A673 (cell line): ENCODE measurements at regions not wholly inside any gene's neighbourhood (a gene's known extent, or its start where the extent isn't known, plus 50 kb on each side); places are given as distances from the start of the nearest gene placed in this dataset.

Experiments
- BruUV-seq: library from RNA; stranded (reverse); fragments of 400-500 nt; replicated peaks from 2 replicates; lab custom pipeline; 2021; lab: Mats Ljungman, UMichigan
- CTCF ChIA-PET: fragments of 300-600 bp; sonication (Branson Sonifier 250); formaldehyde crosslinking; loops from one replicate; lab custom pipeline; 2022; ENCODE audit warnings: antibody characterized with exemption; lab: Charles Lee
- POLR2A ChIA-PET: fragments of 300-600 bp; sonication (Branson Sonifier 250); formaldehyde crosslinking; loops from one replicate; lab custom pipeline; 2022; ENCODE audit warnings: antibody characterized with exemption; ENCODE audit not compliant: low non-redundant PET; lab: Charles Lee
- DNase-seq: peaks from one replicate; pipeline ENCODE4 v3.0.0-alpha.2; 2015; ENCODE audit warnings: low spot score
- H3K27ac ChIP-seq: fragments of 200-600 bp; sonication (generic); 2 replicates; pipeline ENCODE4 v1.5.1; 2016; ENCODE audit warnings: mixed run types, low read depth, mild to moderate bottlenecking, mixed read lengths, antibody characterized with exemption, low read length; ENCODE audit not compliant: poor library complexity, severe bottlenecking
- H3K27me3 ChIP-seq: fragments of 200-600 bp; sonication (generic); replicated peaks from 2 replicates; pipeline ENCODE4 v1.6.1; 2017; ENCODE audit warnings: mixed run types, low read depth, mild to moderate bottlenecking, mixed read lengths, antibody characterized with exemption, low read length; ENCODE audit not compliant: insufficient read depth, poor library complexity
- H3K36me3 ChIP-seq: fragments of 200-600 bp; sonication (generic); 2 replicates; pipeline ENCODE4 v1.6.1; 2016; ENCODE audit warnings: mixed run types, mild to moderate bottlenecking, mixed read lengths, antibody characterized with exemption, low read length; ENCODE audit not compliant: insufficient read depth, poor library complexity, severe bottlenecking
- H3K4me1 ChIP-seq: fragments of 200-600 bp; sonication (generic); 2 replicates; pipeline ENCODE4 v1.6.1; 2017; ENCODE audit warnings: mixed run types, mild to moderate bottlenecking, mixed read lengths, antibody characterized with exemption, low read length; ENCODE audit not compliant: insufficient read depth, poor library complexity, severe bottlenecking
- H3K4me3 ChIP-seq: fragments of 200-600 bp; sonication (generic); 2 replicates; pipeline ENCODE4 v1.5.1; 2016; ENCODE audit warnings: low read depth, mixed run types, mild to moderate bottlenecking, mixed read lengths, low read length; ENCODE audit not compliant: poor library complexity, severe bottlenecking
- H3K9me3 ChIP-seq: fragments of 200-600 bp; sonication (generic); 2 replicates; pipeline ENCODE4 v1.6.1; 2016; ENCODE audit warnings: mixed run types, low read depth, mild to moderate bottlenecking, mixed read lengths, antibody characterized with exemption, low read length; ENCODE audit not compliant: poor library complexity, severe bottlenecking
- EZH2 ChIP-seq: fragments of 200-600 bp; sonication (generic); IDR thresholded peaks from 2 replicates; pipeline ENCODE4 v1.6.1; 2017; ENCODE audit warnings: borderline replicate concordance, low read depth, mild to moderate bottlenecking, mixed read lengths, antibody characterized with exemption, low read length; ENCODE audit not compliant: poor library complexity, severe bottlenecking
- intact Hi-C: fragments of 100-400 bp; cut with micrococcal nuclease; formaldehyde crosslinking; loops from one replicate; pipeline ENCODE4 v1.10.0; 2022; ENCODE audit not compliant: unreplicated experiment
- TF ChIP-seq, protein P1 (sequence below): fragments of 300-800, 200-600 bp; sonication (generic); conservative IDR thresholded peaks from 2 replicates; pipeline ENCODE4 v1.5.1; 2017; ENCODE audit warnings: low read depth, mild to moderate bottlenecking, antibody characterized with exemption, low read length, moderate library complexity, mixed read lengths

DNA sequence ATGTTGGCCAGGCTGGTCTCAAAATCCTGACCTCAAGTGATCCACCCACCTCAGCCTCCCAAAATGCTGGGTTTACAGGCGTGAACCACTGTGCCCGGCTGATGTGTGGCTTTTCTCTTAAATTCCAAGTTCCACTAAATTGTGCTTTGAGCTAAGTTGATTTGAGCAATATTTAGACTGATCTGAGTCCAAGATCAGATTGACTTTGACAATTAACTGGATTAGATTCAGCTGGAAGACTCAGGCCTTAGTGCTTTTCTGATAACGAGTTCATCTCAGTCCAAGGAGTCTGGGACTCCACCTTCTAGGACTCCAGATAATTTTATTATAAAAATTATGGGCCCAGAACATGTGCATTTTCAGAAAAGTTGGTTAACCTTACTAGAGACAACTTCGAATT, 94.4 kb upstream of the FAM174B start:
- ChIA-PET POLR2A (interaction anchor here (0.6 kb wide), 1 partner anchor 218 kb away, joined by 3 read pairs; no protein-coding TSS in a partner anchor), CTCF (no interaction called here)
- no peaks in the 10 kb centered on the region for H3K4me1 ChIP-seq
- peaks cover 3% of the 10 kb centered on the region for H3K27me3 ChIP-seq
- BruUV-seq = no TSS peak
- TF ChIP-seq, protein P1, sequence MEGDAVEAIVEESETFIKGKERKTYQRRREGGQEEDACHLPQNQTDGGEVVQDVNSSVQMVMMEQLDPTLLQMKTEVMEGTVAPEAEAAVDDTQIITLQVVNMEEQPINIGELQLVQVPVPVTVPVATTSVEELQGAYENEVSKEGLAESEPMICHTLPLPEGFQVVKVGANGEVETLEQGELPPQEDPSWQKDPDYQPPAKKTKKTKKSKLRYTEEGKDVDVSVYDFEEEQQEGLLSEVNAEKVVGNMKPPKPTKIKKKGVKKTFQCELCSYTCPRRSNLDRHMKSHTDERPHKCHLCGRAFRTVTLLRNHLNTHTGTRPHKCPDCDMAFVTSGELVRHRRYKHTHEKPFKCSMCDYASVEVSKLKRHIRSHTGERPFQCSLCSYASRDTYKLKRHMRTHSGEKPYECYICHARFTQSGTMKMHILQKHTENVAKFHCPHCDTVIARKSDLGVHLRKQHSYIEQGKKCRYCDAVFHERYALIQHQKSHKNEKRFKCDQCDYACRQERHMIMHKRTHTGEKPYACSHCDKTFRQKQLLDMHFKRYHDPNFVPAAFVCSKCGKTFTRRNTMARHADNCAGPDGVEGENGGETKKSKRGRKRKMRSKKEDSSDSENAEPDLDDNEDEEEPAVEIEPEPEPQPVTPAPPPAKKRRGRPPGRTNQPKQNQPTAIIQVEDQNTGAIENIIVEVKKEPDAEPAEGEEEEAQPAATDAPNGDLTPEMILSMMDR = no peak
- TF ChIP-seq EZH2 = no peak
- intact Hi-C loops = no loop called here
- no peaks in the 10 kb centered on the region for H3K9me3 ChIP-seq
- H3K4me3 ChIP-seq = no peak overlapping the region
- DNase-seq = no peak
- no peaks in the 10 kb centered on the region for H3K36me3 ChIP-seq
- H3K27ac ChIP-seq = no peak overlapping the region

DNA sequence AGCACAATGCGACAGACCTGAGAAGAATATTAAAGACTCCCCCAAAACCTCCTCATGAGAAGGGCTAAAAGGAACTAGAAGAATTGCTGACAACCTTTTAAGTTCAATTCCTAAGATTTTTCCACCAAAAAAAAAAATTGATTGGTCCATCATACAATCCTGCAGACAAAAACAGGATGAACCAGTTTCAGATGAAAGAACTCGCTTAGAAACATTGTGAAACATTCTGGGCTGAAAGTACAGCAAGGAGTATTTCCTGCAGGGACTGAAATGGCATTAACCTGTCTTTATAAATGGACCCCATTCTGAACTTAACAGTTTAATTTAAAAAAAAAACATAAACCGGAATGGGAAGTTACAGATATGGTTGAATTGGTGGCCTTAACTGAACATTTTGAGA, 96.0 kb upstream of the FAM174B start:
- POLR2A ChIA-PET = no interaction called here

DNA sequence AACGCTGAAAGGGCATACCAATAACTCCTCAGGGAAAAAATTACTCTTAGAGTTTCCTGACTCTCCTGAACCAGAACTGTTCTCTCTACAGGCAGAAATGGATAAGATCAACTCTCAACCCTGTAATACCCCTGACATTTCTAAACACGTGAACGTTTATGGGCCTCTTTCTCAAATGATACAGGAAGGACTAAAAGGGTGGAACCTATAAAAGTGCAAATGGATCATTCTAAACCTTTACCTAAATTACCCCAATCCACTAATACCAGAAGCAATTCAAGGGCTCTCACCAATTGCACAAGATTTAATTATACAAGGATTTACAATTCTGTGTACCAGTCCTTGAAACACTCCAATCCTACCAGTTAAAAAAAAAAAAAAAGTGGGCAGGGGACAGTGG, 98.0 kb upstream of the FAM174B start:
- CTCF ChIA-PET = no interaction called here
- H3K4me3 ChIP-seq = no peak overlapping the region
- no peak for DNase-seq
- H3K9me3 ChIP-seq = no peaks in the 10 kb centered on the region
- intact Hi-C loops = no loop called here
- H3K4me1 ChIP-seq = no peaks in the 10 kb centered on the region
- TF ChIP-seq, protein P1 = no peak
- no peak for TF ChIP-seq EZH2
- no peaks in the 10 kb centered on the region for H3K36me3 ChIP-seq
- BruUV-seq = no TSS peak
- POLR2A ChIA-PET = interaction anchor here (0.7 kb wide), 1 partner anchor 8 kb away, joined by 9 read pairs; no protein-coding TSS in a partner anchor
- peaks cover 3% of the 10 kb centered on the region for H3K27me3 ChIP-seq
- no peak overlapping the region for H3K27ac ChIP-seq

More for the DNA sequence above, 96.0 kb upstream of the FAM174B start:
- intact Hi-C loops = no loop called here
- no TSS peak for BruUV-seq
- DNase-seq = no peak
- Histone ChIP-seq H3K27me3 (peaks cover 3% of the 10 kb centered on the region), H3K4me1 (no peaks in the 10 kb centered on the region), H3K36me3 (no peaks in the 10 kb centered on the region), H3K27ac (no peak overlapping the region), H3K4me3 (no peak overlapping the region), H3K9me3 (no peaks in the 10 kb centered on the region)
- no peak for TF ChIP-seq EZH2
- TF ChIP-seq, protein P1 = no peak
- CTCF ChIA-PET = no interaction called here
